ENCODE measurements at regions not wholly inside any gene's neighbourhood (a gene's known extent, or its start where the extent isn't known, plus 50 kb on each side); places are given as distances from the start of the nearest gene placed in this dataset.

GRCh38 chr2:173441222-173441621, 86.5 kb downstream of the CDCA7 start:
- intact Hi-C loops (cut with DNase I) = no loop called here
- no peak for DNase-seq
- Histone ChIP-seq H3K9me3 (no peaks in the 10 kb centered on the region), H3K36me3 (no peaks in the 10 kb centered on the region), H3K4me1 (ENCODE audit: insufficient read depth) (no peaks in the 10 kb centered on the region), H3K27ac (no peak overlapping the region), H3K27me3 (no peaks in the 10 kb centered on the region), H3K4me3 (no peak overlapping the region)
- TF ChIP-seq, protein P1, sequence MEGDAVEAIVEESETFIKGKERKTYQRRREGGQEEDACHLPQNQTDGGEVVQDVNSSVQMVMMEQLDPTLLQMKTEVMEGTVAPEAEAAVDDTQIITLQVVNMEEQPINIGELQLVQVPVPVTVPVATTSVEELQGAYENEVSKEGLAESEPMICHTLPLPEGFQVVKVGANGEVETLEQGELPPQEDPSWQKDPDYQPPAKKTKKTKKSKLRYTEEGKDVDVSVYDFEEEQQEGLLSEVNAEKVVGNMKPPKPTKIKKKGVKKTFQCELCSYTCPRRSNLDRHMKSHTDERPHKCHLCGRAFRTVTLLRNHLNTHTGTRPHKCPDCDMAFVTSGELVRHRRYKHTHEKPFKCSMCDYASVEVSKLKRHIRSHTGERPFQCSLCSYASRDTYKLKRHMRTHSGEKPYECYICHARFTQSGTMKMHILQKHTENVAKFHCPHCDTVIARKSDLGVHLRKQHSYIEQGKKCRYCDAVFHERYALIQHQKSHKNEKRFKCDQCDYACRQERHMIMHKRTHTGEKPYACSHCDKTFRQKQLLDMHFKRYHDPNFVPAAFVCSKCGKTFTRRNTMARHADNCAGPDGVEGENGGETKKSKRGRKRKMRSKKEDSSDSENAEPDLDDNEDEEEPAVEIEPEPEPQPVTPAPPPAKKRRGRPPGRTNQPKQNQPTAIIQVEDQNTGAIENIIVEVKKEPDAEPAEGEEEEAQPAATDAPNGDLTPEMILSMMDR (IDR thresholded peaks at IDR 0.05) = no peak
- no peak for TF ChIP-seq EP300 (IDR thresholded peaks at IDR 0.05)

- H3K27ac ChIP-seq = no peak overlapping the region
- no peaks in the 10 kb centered on the region for H3K36me3 ChIP-seq
- H3K4me1 ChIP-seq (ENCODE audit: insufficient read depth) = no peaks in the 10 kb centered on the region
- H3K9me3 ChIP-seq = no peaks in the 10 kb centered on the region
- DNase-seq = no peak
- intact Hi-C loops (cut with DNase I) = no loop called here
- TF ChIP-seq EP300 (IDR thresholded peaks at IDR 0.05) (no peak), POLR2A (IDR thresholded peaks at IDR 0.05) (no peak)
- TF ChIP-seq, protein P1 (IDR thresholded peaks at IDR 0.05) = no peak
- H3K27me3 ChIP-seq = no peaks in the 10 kb centered on the region
- WGBS, 3 donors = 92 to 94% (median 93%) methylated on average over 2 of the region's 2 CpGs
- H3K4me3 ChIP-seq = no peak overlapping the region
These were observed 87.9 kb downstream of the CDCA7 start for GRCh38 chr2:173442542-173442941.

GRCh38 chr2:173446722-173447121, 92.0 kb downstream of the CDCA7 start:
- no peak overlapping the region for H3K4me3 ChIP-seq
- no peak for TF ChIP-seq POLR2A (IDR thresholded peaks at IDR 0.05)
- TF ChIP-seq EP300 (IDR thresholded peaks at IDR 0.05) = no peak
- TF ChIP-seq, protein P1 (IDR thresholded peaks at IDR 0.05) = no peak
- no peaks in the 10 kb centered on the region for H3K27me3 ChIP-seq
- H3K36me3 ChIP-seq = no peaks in the 10 kb centered on the region
- no peaks in the 10 kb centered on the region for H3K9me3 ChIP-seq
- 56 to 80% (median 65%) methylated on average over 1 of the region's 1 CpG for WGBS, 3 donors
- DNase-seq = no peak
- H3K4me1 ChIP-seq (ENCODE audit: insufficient read depth) = no peaks in the 10 kb centered on the region
- intact Hi-C loops (cut with DNase I) = loop anchor here in 1 of 4 donors (5.0 kb wide), 1 partner anchor 44 kb away; no protein-coding TSS in a partner anchor
- H3K27ac ChIP-seq = no peak overlapping the region

- Histone ChIP-seq H3K9me3 (no peaks in the 10 kb centered on the region), H3K27ac (no peak overlapping the region), H3K36me3 (no peaks in the 10 kb centered on the region), H3K27me3 (no peaks in the 10 kb centered on the region), H3K4me1 (ENCODE audit: insufficient read depth) (no peaks in the 10 kb centered on the region), H3K4me3 (no peak overlapping the region)
- TF ChIP-seq POLR2A (IDR thresholded peaks at IDR 0.05) (no peak), EP300 (IDR thresholded peaks at IDR 0.05) (no peak)
- TF ChIP-seq, protein P1 (IDR thresholded peaks at IDR 0.05) = no peak
- peak in 4 of 5 donors; percentile 24 to 74 (median 46) for DNase-seq
- WGBS, 3 donors = 16 to 18% (median 17%) methylated on average over 16 to 17 of the region's 17 CpGs
- intact Hi-C loops (cut with DNase I) = loop anchor here in 1 of 4 donors (5.0 kb wide), 1 partner anchor 47 kb away; no protein-coding TSS in a partner anchor
These were observed 94.3 kb downstream of the CDCA7 start for GRCh38 chr2:173448938-173449471.

Data from ovary (tissue), 7 donors.